ENCODE measurements at regions not wholly inside any gene's neighbourhood (a gene's known extent, or its start where the extent isn't known, plus 50 kb on each side); places are given as distances from the start of the nearest gene placed in this dataset.

DNA sequence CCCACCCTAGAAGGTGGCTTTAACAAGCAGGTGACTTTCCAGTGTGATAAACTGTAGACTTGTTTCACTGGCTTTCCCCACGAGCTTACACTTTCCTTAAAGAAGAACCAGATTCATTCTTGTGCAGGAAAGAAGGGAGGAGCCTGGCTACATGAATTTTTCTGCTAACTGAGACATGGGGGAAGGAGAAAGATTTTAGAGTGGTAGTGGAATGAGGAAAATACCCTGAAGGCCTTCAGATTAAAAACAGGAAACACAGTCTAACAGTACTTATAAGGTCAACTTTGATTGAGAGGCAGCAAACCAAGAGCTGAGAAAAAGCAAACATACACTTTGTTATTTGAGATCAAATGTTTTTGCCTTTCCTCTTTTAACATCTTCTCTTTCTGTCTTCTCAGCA lies 640.9 kb upstream of the PLXNA2 start:
- H3K27ac ChIP-seq, result no peak overlapping the region
- TF ChIP-seq, protein P1, sequence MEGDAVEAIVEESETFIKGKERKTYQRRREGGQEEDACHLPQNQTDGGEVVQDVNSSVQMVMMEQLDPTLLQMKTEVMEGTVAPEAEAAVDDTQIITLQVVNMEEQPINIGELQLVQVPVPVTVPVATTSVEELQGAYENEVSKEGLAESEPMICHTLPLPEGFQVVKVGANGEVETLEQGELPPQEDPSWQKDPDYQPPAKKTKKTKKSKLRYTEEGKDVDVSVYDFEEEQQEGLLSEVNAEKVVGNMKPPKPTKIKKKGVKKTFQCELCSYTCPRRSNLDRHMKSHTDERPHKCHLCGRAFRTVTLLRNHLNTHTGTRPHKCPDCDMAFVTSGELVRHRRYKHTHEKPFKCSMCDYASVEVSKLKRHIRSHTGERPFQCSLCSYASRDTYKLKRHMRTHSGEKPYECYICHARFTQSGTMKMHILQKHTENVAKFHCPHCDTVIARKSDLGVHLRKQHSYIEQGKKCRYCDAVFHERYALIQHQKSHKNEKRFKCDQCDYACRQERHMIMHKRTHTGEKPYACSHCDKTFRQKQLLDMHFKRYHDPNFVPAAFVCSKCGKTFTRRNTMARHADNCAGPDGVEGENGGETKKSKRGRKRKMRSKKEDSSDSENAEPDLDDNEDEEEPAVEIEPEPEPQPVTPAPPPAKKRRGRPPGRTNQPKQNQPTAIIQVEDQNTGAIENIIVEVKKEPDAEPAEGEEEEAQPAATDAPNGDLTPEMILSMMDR (conservative IDR thresholded peaks at IDR 0.05), result no peak

DNA sequence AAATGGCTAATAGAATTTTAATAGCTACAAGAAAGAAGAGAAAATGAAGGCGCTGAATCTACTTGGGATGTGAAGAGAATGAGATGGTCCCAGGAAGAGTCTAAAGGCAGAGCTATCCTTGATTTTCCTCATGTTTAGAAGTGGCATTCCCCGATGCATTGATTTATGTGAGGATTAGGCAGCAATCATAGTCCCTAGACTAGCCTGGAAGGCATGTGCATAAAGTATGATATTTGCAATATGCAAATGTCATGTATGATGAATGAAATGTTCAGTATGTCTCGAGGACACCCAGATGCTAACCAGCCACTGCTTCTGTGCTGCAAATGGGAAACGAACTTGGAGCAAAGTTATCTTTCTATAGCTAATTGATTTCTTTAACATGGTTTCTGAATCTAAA lies 641.5 kb upstream of the PLXNA2 start:
- TF ChIP-seq, protein P1 (conservative IDR thresholded peaks at IDR 0.05), result no peak
- H3K27ac ChIP-seq, result no peak overlapping the region

DNA sequence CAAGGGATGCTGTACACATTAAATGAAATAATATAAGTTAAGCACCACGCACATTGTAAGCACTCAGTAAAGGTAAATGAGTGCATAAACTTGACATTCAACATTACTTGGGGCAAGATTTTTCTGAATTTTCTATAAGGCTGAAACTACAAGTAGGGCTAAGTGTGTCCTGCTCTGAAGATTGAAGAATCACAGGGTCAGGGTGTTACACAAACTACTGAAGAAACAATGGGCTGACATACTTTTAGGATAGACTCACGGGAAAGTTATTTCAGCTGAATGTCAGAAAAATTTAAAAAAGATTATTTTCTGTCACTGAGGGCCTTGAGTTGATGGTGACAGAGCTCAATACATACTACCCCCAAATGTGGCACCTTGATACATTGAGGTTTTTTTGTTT lies 644.2 kb upstream of the PLXNA2 start:
- TF ChIP-seq, protein P1 (conservative IDR thresholded peaks at IDR 0.05), result no peak

DNA sequence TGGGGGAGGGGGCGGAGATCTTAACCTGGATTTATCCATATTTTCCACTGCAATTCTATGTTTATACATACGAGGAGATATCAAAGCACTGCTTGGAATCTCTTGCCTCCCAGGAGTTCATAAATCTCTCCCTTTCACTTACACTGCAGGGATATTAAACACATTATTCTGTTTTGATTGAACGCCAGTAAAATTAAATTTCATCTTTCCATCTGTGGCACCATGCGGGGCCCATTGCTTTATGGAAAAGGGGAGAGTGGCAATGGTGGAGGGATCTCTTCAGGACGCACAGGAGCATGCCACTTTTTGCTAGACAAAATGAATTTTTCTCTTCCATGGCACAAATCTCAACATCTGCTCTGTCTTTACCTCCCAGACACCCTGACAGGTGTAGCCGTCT lies 648.0 kb upstream of the PLXNA2 start:
- TF ChIP-seq, protein P1 (conservative IDR thresholded peaks at IDR 0.05), result no peak
- H3K27ac ChIP-seq, result no peak overlapping the region

More for the DNA sequence above, 644.2 kb upstream of the PLXNA2 start:
- no peak overlapping the region for H3K27ac ChIP-seq

- TF ChIP-seq, protein P1 (conservative IDR thresholded peaks at IDR 0.05), result no peak
- no peak overlapping the region for H3K27ac ChIP-seq
These were observed 649.1 kb upstream of the PLXNA2 start for GRCh38 chr1:208893251-208893650.

GRCh38 chr1:208895181-208895580 lies 651.0 kb upstream of the PLXNA2 start:
- TF ChIP-seq, protein P1 (conservative IDR thresholded peaks at IDR 0.05), result no peak
- no peak overlapping the region for H3K27ac ChIP-seq

GRCh38 chr1:208895820-208896219 lies 651.6 kb upstream of the PLXNA2 start:
- TF ChIP-seq, protein P1 (conservative IDR thresholded peaks at IDR 0.05), result no peak
- no peak overlapping the region for H3K27ac ChIP-seq

- no peak overlapping the region for H3K27ac ChIP-seq
- TF ChIP-seq, protein P1 (conservative IDR thresholded peaks at IDR 0.05), result no peak
These were observed 652.6 kb upstream of the PLXNA2 start for GRCh38 chr1:208896768-208897167.
